ENCODE measurements at regions not wholly inside any gene's neighbourhood (a gene's known extent, or its start where the extent isn't known, plus 50 kb on each side); places are given as distances from the start of the nearest gene placed in this dataset.

- DNase-seq (ENCODE audit: low spot score) (no peak), ATAC-seq (no peak)
- Mint-ChIP-seq H3K36me3 (no peaks in the 10 kb centered on the region), H3K4me3 (no peak overlapping the region), H3K27me3 (ENCODE audit: low read depth) (no peaks in the 10 kb centered on the region), H3K9me3 (no peaks in the 10 kb centered on the region; the same call in 1 of the 2 replicates), H3K27ac (no peak overlapping the region), H3K4me1 (no peaks in the 10 kb centered on the region)
- ChIA-PET POLR2A (no interaction called here), CTCF (no interaction called here)
- TF ChIP-seq OVOL2 (CRISPR knock-in tag; IDR thresholded peaks at IDR 0.05; ENCODE audit: borderline replicate concordance) (no peak), ETV6 (CRISPR knock-in tag; IDR thresholded peaks at IDR 0.05) (no peak), ZNF532 (CRISPR knock-in tag; IDR thresholded peaks at IDR 0.05; ENCODE audit: borderline replicate concordance) (no peak), GRHL2 (CRISPR knock-in tag; IDR thresholded peaks at IDR 0.05; ENCODE audit: insufficient replicate concordance, severe bottlenecking) (no peak), USF2 (CRISPR knock-in tag; IDR thresholded peaks at IDR 0.05) (no peak), KAT7 (CRISPR knock-in tag; IDR thresholded peaks at IDR 0.05; ENCODE audit: borderline replicate concordance) (no peak), JAZF1 (CRISPR knock-in tag; IDR thresholded peaks at IDR 0.05) (no peak), SMAD3 (CRISPR knock-in tag; IDR thresholded peaks at IDR 0.05; ENCODE audit: borderline replicate concordance) (no peak), FOXP1 (CRISPR knock-in tag; IDR thresholded peaks at IDR 0.05; ENCODE audit: borderline replicate concordance) (no peak), NR3C1 (CRISPR knock-in tag; conservative IDR thresholded peaks at IDR 0.05; ENCODE audit: low read depth) (no peak), ZNF138 (CRISPR knock-in tag; conservative IDR thresholded peaks at IDR 0.05) (no peak), ZNF317 (CRISPR knock-in tag; IDR thresholded peaks at IDR 0.05; ENCODE audit: borderline replicate concordance, low read depth) (no peak)
- TF ChIP-seq, protein P1, sequence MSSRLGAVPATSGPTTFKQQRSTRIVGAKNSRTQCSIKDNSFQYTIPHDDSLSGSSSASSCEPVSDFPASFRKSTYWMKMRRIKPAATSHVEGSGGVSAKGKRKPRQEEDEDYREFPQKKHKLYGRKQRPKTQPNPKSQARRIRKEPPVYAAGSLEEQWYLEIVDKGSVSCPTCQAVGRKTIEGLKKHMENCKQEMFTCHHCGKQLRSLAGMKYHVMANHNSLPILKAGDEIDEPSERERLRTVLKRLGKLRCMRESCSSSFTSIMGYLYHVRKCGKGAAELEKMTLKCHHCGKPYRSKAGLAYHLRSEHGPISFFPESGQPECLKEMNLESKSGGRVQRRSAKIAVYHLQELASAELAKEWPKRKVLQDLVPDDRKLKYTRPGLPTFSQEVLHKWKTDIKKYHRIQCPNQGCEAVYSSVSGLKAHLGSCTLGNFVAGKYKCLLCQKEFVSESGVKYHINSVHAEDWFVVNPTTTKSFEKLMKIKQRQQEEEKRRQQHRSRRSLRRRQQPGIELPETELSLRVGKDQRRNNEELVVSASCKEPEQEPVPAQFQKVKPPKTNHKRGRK (CRISPR knock-in tag; IDR thresholded peaks at IDR 0.05; ENCODE audit: borderline replicate concordance), result no peak
These were observed 1320.9 kb upstream of the FLRT2 start for GRCh38 chr14:84209031-84209430.

- Mint-ChIP-seq H3K4me1 (no peaks in the 10 kb centered on the region), H3K27me3 (ENCODE audit: low read depth) (no peaks in the 10 kb centered on the region), H3K27ac (no peak overlapping the region), H3K4me3 (no peak overlapping the region), H3K9me3 (peaks cover 39% of the 10 kb centered on the region), H3K36me3 (peaks cover 9% of the 10 kb centered on the region)
- no peak for DNase-seq (ENCODE audit: low spot score)
- no peak for ATAC-seq
- ChIA-PET POLR2A (no interaction called here), CTCF (no interaction called here)
- TF ChIP-seq USF1 (CRISPR knock-in tag; IDR thresholded peaks at IDR 0.05), result no peak
- TF ChIP-seq CREB1 (CRISPR knock-in tag; IDR thresholded peaks at IDR 0.05), result no peak
- TF ChIP-seq, protein P2, sequence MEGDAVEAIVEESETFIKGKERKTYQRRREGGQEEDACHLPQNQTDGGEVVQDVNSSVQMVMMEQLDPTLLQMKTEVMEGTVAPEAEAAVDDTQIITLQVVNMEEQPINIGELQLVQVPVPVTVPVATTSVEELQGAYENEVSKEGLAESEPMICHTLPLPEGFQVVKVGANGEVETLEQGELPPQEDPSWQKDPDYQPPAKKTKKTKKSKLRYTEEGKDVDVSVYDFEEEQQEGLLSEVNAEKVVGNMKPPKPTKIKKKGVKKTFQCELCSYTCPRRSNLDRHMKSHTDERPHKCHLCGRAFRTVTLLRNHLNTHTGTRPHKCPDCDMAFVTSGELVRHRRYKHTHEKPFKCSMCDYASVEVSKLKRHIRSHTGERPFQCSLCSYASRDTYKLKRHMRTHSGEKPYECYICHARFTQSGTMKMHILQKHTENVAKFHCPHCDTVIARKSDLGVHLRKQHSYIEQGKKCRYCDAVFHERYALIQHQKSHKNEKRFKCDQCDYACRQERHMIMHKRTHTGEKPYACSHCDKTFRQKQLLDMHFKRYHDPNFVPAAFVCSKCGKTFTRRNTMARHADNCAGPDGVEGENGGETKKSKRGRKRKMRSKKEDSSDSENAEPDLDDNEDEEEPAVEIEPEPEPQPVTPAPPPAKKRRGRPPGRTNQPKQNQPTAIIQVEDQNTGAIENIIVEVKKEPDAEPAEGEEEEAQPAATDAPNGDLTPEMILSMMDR (IDR thresholded peaks at IDR 0.05), result no peak
- TF ChIP-seq RELA (CRISPR knock-in tag; IDR thresholded peaks at IDR 0.05; ENCODE audit: borderline replicate concordance), result no peak
- no peak for TF ChIP-seq E2F5 (CRISPR knock-in tag; IDR thresholded peaks at IDR 0.05)
These were observed 1312.9 kb upstream of the FLRT2 start for GRCh38 chr14:84217066-84217465.

All from WTC11 (cell line).